ENCODE measurements at regions not wholly inside any gene's neighbourhood (a gene's known extent, or its start where the extent isn't known, plus 50 kb on each side); places are given as distances from the start of the nearest gene placed in this dataset.
"Not testable (repeated sequence)": the region's sequence is repeated elsewhere in the genome, so short reads cannot be mapped to it uniquely, and the experiment has no call there.

GRCh38 chr1:47661040-47661439, 223.2 kb downstream of the FOXD2 start:
- Mint-ChIP-seq H3K36me3 (ENCODE audit: low read depth) (no peaks in the 10 kb centered on the region), H3K4me1 (ENCODE audit: low read depth) (peaks cover 22% of the 10 kb centered on the region), H3K27ac (ENCODE audit: unreplicated experiment) (no peak overlapping the region), H3K27me3 (ENCODE audit: low read depth) (peaks cover 5% of the 10 kb centered on the region), H3K9me3 (ENCODE audit: low read depth) (no peaks in the 10 kb centered on the region), H3K4me3 (ENCODE audit: unreplicated experiment) (no peak overlapping the region)
- no peak for DNase-seq (ENCODE audit: low spot score)
- TF ChIP-seq CTCF (IDR thresholded peaks at IDR 0.05) = no peak

GRCh38 chr1:47662068-47662467, 224.2 kb downstream of the FOXD2 start:
- Mint-ChIP-seq H3K4me1 (ENCODE audit: low read depth) (peaks cover 12% of the 10 kb centered on the region), H3K36me3 (ENCODE audit: low read depth) (no peaks in the 10 kb centered on the region), H3K27me3 (ENCODE audit: low read depth) (peaks cover 5% of the 10 kb centered on the region), H3K27ac (ENCODE audit: unreplicated experiment) (no peak overlapping the region), H3K9me3 (ENCODE audit: low read depth) (no peaks in the 10 kb centered on the region), H3K4me3 (ENCODE audit: unreplicated experiment) (no peak overlapping the region)
- DNase-seq (ENCODE audit: low spot score) = no peak
- no peak for TF ChIP-seq CTCF (IDR thresholded peaks at IDR 0.05)

- no peak for TF ChIP-seq CTCF (IDR thresholded peaks at IDR 0.05)
- Mint-ChIP-seq H3K9me3 (ENCODE audit: low read depth) (peaks cover 4% of the 10 kb centered on the region), H3K27ac (ENCODE audit: unreplicated experiment) (no peak overlapping the region), H3K4me1 (ENCODE audit: low read depth) (peaks cover 2% of the 10 kb centered on the region), H3K4me3 (ENCODE audit: unreplicated experiment) (no peak overlapping the region), H3K36me3 (ENCODE audit: low read depth) (no peaks in the 10 kb centered on the region), H3K27me3 (ENCODE audit: low read depth) (peaks cover 5% of the 10 kb centered on the region)
- DNase-seq (ENCODE audit: low spot score) = no peak
Measured at GRCh38 chr1:47663286-47663685, 225.4 kb downstream of the FOXD2 start.

GRCh38 chr1:47664356-47664755, 226.5 kb downstream of the FOXD2 start:
- Mint-ChIP-seq H3K9me3 (ENCODE audit: low read depth) (peaks cover 4% of the 10 kb centered on the region), H3K27me3 (ENCODE audit: low read depth) (peaks cover 6% of the 10 kb centered on the region), H3K4me1 (ENCODE audit: low read depth) (peaks cover under 1% of the 10 kb centered on the region), H3K4me3 (ENCODE audit: unreplicated experiment) (no peak overlapping the region), H3K27ac (ENCODE audit: unreplicated experiment) (no peak overlapping the region), H3K36me3 (ENCODE audit: low read depth) (no peaks in the 10 kb centered on the region)
- no peak for TF ChIP-seq CTCF (IDR thresholded peaks at IDR 0.05)
- DNase-seq (ENCODE audit: low spot score) = no peak

- not testable (repeated sequence) for H3K4me1 Mint-ChIP-seq (ENCODE audit: low read depth); H3K27ac Mint-ChIP-seq (ENCODE audit: unreplicated experiment); H3K27me3 Mint-ChIP-seq (ENCODE audit: low read depth); H3K4me3 Mint-ChIP-seq (ENCODE audit: unreplicated experiment); H3K36me3 Mint-ChIP-seq (ENCODE audit: low read depth); H3K9me3 Mint-ChIP-seq (ENCODE audit: low read depth); DNase-seq (ENCODE audit: low spot score)
Measured at GRCh38 chr1:47664896-47665295, 227.1 kb downstream of the FOXD2 start.

GRCh38 chr1:47669081-47669585, 231.3 kb downstream of the FOXD2 start:
- TF ChIP-seq CTCF (IDR thresholded peaks at IDR 0.05) = no peak
- Mint-ChIP-seq H3K27me3 (ENCODE audit: low read depth) (peaks cover 1% of the 10 kb centered on the region), H3K36me3 (ENCODE audit: low read depth) (peaks cover 2% of the 10 kb centered on the region), H3K4me3 (ENCODE audit: unreplicated experiment) (no peak overlapping the region), H3K27ac (ENCODE audit: unreplicated experiment) (no peak overlapping the region), H3K4me1 (ENCODE audit: low read depth) (no peaks in the 10 kb centered on the region), H3K9me3 (ENCODE audit: low read depth) (peaks cover 18% of the 10 kb centered on the region)
- DNase-seq (ENCODE audit: low spot score) = no peak

Data from chondrocyte (in vitro differentiated cells).